ENCODE measurements at regions not wholly inside any gene's neighbourhood (a gene's known extent, or its start where the extent isn't known, plus 50 kb on each side); places are given as distances from the start of the nearest gene placed in this dataset.
"Not testable (repeated sequence)": the region's sequence is repeated elsewhere in the genome, so short reads cannot be mapped to it uniquely, and the experiment has no call there.

DNA sequence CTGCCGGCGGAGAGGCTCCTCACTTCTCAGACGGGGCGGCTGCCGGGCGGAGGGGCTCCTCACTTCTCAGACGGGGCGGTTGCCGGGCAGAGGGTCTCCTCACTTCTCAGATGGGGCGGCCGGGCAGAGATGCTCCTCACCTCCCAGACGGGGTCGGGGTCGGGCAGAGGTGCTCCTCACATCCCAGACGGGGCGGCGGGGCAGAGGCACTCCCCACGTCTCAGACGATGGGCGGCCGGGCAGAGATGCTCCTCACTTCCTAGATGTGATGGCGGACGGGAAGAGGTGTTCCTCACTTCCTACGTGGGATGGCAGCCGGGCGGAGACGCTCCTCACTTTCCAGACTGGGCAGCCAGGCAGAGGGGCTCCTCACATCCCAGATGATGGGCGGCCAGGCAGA is 126.5 kb upstream of the PTPRG start:
- POLR2A ChIA-PET; H3K4me3 Mint-ChIP-seq; H3K27ac Mint-ChIP-seq; DNase-seq; H3K36me3 Mint-ChIP-seq; H3K4me1 Mint-ChIP-seq (ENCODE audit: low read depth); H3K27me3 Mint-ChIP-seq; intact Hi-C loops (cut with micrococcal nuclease); H3K9me3 Mint-ChIP-seq; CTCF ChIA-PET: not testable (repeated sequence)

DNA sequence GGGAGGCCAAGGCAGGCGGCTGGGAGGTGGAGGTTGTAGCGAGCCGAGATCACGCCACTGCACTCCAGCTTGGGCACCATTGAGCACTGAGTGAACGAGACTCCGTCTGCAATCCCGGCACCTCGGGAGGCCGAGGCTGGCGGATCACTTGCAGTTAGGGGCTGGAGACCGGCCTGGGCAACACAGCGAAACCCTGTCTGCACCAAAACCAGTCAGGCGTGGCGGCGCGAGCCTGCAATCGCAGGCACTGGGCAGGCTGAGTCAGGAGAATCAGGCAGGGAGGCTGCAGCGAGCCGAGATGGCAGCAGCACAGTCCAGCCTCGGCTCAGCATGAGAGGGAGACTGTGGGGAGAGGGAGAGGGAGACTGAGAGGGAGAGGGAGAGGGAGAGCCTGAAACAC is 126.0 kb upstream of the PTPRG start:
- CTCF ChIA-PET; intact Hi-C loops (cut with micrococcal nuclease); POLR2A ChIA-PET; H3K36me3 Mint-ChIP-seq; H3K4me1 Mint-ChIP-seq (ENCODE audit: low read depth); H3K4me3 Mint-ChIP-seq; H3K27me3 Mint-ChIP-seq; H3K9me3 Mint-ChIP-seq; DNase-seq; H3K27ac Mint-ChIP-seq: not testable (repeated sequence)

DNA sequence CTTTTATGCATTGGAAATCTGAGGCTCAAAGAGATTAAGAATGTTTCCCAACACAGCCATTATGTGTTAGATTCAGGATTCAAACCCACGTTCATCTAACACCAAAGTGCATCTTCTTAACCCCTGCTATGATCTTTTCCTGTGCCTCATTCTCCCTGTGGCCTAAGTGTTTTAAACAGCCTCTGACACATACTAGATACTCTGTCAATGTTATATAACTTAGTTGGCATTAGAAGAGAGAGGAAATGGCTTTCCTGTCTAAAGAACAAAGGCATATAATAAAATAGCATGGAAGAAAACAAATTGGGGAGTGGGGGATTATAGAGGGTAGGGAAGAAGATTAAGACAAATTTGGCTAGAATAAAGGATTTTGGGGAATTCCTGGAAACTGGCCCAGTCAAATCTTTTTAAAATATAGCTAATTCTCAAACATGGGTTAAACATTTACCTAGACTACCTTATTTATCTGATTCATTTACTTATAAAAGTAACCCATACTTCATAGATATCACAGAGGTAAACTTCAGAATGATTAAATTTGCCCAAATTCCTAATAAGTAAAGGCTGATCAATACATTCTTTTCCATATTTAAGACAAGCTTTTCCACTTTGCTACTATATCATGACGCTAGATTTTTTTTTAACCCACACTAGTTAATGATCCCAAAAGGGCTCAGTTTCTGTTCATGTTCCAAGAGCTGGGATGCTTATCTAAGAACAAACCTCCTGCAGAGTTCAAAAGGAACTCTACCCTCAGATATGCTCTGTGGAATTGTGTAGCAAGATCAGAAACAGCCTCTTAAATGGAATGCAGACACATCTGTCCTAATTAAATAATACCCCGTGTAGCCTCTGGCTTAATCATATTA is 122.9 kb upstream of the PTPRG start:
- ChIA-PET POLR2A (no interaction called here), CTCF (no interaction called here)
- no peak overlapping the region for H3K27ac Mint-ChIP-seq
- no peaks in the 10 kb centered on the region for H3K36me3 Mint-ChIP-seq
- intact Hi-C loops (cut with micrococcal nuclease) = no loop called here
- no peak for DNase-seq
- no peaks in the 10 kb centered on the region for H3K27me3 Mint-ChIP-seq
- no peaks in the 10 kb centered on the region for H3K9me3 Mint-ChIP-seq
- H3K4me1 Mint-ChIP-seq (ENCODE audit: low read depth) = no peaks in the 10 kb centered on the region
- no peak overlapping the region for H3K4me3 Mint-ChIP-seq

DNA sequence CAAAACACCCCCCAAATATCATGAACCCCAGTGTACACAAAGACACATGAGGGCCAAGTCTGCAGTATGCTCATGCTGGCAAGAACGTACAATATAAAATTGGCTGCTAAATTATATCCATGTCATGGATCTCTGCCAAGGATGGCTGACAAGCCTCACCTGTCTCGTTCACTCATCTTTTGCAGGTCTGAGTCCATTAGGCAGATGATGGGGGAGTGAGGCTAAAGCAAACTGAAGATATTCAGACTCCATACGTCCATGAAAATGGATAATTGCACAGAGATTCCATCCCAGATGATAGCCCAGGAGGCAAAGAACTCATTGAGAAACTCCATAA is 122.3 kb upstream of the PTPRG start:
- ChIA-PET POLR2A (no interaction called here), CTCF (no interaction called here)
- intact Hi-C loops (cut with micrococcal nuclease) = no loop called here
- no peaks in the 10 kb centered on the region for H3K27me3 Mint-ChIP-seq
- H3K4me1 Mint-ChIP-seq (ENCODE audit: low read depth) = no peaks in the 10 kb centered on the region
- H3K27ac Mint-ChIP-seq = no peak overlapping the region
- no peaks in the 10 kb centered on the region for H3K36me3 Mint-ChIP-seq
- H3K4me3 Mint-ChIP-seq = no peak overlapping the region
- DNase-seq = no peak
- H3K9me3 Mint-ChIP-seq = no peaks in the 10 kb centered on the region

DNA sequence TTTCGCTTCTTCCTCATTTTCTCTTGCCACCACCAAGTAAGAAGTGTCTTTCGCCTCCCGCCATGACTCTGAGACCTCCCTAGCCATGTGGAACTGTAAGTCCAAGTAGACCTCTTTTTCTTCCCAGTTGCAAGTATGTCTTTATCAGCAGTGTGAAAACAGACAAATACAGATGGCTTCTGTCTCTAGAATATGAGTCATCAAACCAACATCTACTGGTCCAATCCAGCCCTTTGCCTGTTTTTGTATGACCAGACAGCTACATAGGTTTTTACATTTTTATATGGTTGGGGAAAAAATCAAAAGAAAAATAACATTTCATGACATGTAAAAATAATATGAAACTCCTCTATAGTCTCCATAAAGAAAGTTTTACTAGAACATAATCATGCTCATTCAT is 118.7 kb upstream of the PTPRG start:
- no peaks in the 10 kb centered on the region for H3K9me3 Mint-ChIP-seq
- no peaks in the 10 kb centered on the region for H3K36me3 Mint-ChIP-seq
- POLR2A ChIA-PET = no interaction called here
- no peaks in the 10 kb centered on the region for H3K27me3 Mint-ChIP-seq
- CTCF ChIA-PET = no interaction called here
- intact Hi-C loops (cut with micrococcal nuclease) = no loop called here
- no peaks in the 10 kb centered on the region for H3K4me1 Mint-ChIP-seq (ENCODE audit: low read depth)
- H3K27ac Mint-ChIP-seq = no peak overlapping the region
- no peak overlapping the region for H3K4me3 Mint-ChIP-seq
- no peak for DNase-seq

DNA sequence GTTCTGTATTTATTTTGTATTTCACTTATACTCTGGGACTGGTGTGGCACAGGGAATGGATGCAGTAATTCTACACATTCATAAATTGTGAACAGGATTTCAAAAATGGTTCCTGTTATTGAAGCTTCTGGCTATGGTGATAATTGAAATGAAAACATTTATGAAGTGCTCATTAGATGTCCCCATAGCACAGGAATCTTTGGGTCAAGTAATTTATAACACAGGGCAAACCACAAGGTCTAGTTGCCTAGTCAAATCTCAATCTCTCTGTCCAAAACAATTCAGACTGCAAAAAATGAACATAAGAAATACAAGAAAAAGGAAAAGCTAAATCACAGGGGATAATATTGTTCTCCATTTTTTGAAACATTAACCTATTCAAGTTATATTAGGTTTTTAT is 117.5 kb upstream of the PTPRG start:
- Mint-ChIP-seq H3K9me3 (no peaks in the 10 kb centered on the region), H3K4me3 (no peak overlapping the region), H3K27me3 (no peaks in the 10 kb centered on the region), H3K4me1 (ENCODE audit: low read depth) (no peaks in the 10 kb centered on the region), H3K27ac (no peak overlapping the region), H3K36me3 (no peaks in the 10 kb centered on the region)
- ChIA-PET CTCF (interaction anchor here (0.6 kb wide), 1 partner anchor 676 kb away, joined by 3 read pairs; no protein-coding TSS in a partner anchor), POLR2A (interaction anchor here (0.6 kb wide), 1 partner anchor 70 kb away, joined by 3 read pairs; no protein-coding TSS in a partner anchor)
- DNase-seq = no peak
- intact Hi-C loops (cut with micrococcal nuclease) = no loop called here

DNA sequence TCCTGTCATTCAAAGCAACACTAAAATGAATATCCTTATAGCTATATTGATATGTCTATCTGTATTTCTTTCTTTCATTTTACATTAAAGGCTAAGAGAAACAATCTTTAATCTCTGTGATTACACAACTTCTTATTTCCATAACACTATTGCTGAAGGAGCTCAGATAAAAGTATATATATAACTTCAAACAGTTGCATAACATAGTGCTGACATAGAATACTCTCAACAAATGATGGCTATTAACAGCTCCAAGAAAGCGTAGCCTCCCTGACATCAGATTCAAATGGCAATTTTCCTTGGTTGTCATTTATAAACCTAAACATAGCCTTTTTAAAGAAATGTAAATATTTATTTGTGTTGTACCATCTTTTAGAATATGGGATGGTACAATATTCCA is 116.6 kb upstream of the PTPRG start:
- no peaks in the 10 kb centered on the region for H3K27me3 Mint-ChIP-seq
- H3K4me3 Mint-ChIP-seq = no peak overlapping the region
- no peaks in the 10 kb centered on the region for H3K9me3 Mint-ChIP-seq
- ChIA-PET POLR2A (no interaction called here), CTCF (no interaction called here)
- H3K36me3 Mint-ChIP-seq = no peaks in the 10 kb centered on the region
- intact Hi-C loops (cut with micrococcal nuclease) = no loop called here
- no peak overlapping the region for H3K27ac Mint-ChIP-seq
- no peaks in the 10 kb centered on the region for H3K4me1 Mint-ChIP-seq (ENCODE audit: low read depth)
- no peak for DNase-seq

DNA sequence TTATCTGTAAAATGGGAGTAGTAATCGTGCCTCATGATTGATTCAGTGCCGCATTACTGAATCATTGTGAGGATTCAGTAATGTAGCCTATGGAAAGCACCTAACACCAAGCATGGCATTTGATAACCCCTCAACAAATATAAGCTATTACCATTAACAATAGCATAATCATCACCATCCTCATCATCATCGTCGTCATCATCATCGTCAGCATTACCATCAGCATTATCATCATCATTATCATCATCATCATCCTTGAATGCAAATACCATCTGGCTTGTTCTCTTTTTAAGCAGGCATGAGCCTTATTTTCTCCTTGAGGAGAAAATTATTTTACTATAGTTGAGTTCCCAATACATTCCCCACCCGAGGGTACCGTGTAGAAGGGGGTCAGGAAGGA is 115.4 kb upstream of the PTPRG start:
- POLR2A ChIA-PET = no interaction called here
- no peak for DNase-seq
- Mint-ChIP-seq H3K4me1 (ENCODE audit: low read depth) (no peaks in the 10 kb centered on the region), H3K4me3 (no peak overlapping the region), H3K9me3 (no peaks in the 10 kb centered on the region), H3K36me3 (no peaks in the 10 kb centered on the region), H3K27ac (no peak overlapping the region), H3K27me3 (no peaks in the 10 kb centered on the region)
- intact Hi-C loops (cut with micrococcal nuclease) = no loop called here
- CTCF ChIA-PET = no interaction called here

DNA sequence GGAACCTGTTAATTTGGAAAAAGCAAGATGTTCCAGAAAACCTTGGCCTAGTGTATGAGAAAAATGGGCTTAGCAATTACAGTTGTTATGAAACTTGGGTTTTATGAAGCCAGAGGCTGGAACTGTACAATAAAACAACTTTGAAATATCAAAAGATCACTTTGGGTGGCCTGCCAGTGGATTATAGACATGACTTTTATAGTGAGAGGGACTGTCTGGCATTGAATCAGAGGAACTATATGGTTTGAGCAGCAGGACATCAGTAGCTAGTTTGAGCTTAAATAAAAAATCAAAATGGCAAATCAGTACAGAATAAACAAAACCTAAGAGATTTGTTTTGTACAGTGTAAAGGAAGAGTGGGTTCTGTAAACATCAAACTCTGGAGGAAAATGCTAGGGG is 115.0 kb upstream of the PTPRG start:
- intact Hi-C loops (cut with micrococcal nuclease) = no loop called here
- ChIA-PET CTCF (no interaction called here), POLR2A (no interaction called here)
- H3K4me1 Mint-ChIP-seq (ENCODE audit: low read depth) = no peaks in the 10 kb centered on the region
- no peak overlapping the region for H3K27ac Mint-ChIP-seq
- H3K27me3 Mint-ChIP-seq = no peaks in the 10 kb centered on the region
- no peak overlapping the region for H3K4me3 Mint-ChIP-seq
- no peaks in the 10 kb centered on the region for H3K9me3 Mint-ChIP-seq
- no peaks in the 10 kb centered on the region for H3K36me3 Mint-ChIP-seq
- DNase-seq = no peak

DNA sequence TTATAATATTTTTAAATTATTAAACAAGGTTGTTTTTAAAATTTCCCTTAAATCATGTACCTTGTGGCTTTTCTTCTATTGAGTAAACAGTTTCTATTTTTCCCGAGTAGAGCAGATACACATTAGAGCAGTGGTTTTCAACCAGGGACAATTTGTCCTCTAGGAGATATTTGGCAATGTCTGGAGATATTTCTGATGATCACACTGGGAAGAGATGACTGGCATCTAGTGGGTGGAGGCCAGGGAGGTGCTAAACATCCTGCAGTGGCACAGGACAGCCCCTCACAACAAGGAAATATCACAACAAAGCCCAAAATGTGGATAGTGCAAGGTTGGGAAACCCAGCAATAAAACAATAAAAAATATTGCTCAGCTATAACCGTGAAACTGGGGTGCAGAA is 113.0 kb upstream of the PTPRG start:
- ChIA-PET POLR2A (no interaction called here), CTCF (interaction anchor here (0.8 kb wide), 1 partner anchor 32 kb away, joined by 3 read pairs; no protein-coding TSS in a partner anchor)
- H3K9me3 Mint-ChIP-seq = no peaks in the 10 kb centered on the region
- no peaks in the 10 kb centered on the region for H3K36me3 Mint-ChIP-seq
- no peaks in the 10 kb centered on the region for H3K27me3 Mint-ChIP-seq
- H3K4me3 Mint-ChIP-seq = no peak overlapping the region
- H3K27ac Mint-ChIP-seq = no peak overlapping the region
- no peaks in the 10 kb centered on the region for H3K4me1 Mint-ChIP-seq (ENCODE audit: low read depth)
- no peak for DNase-seq
- intact Hi-C loops (cut with micrococcal nuclease) = no loop called here

DNA sequence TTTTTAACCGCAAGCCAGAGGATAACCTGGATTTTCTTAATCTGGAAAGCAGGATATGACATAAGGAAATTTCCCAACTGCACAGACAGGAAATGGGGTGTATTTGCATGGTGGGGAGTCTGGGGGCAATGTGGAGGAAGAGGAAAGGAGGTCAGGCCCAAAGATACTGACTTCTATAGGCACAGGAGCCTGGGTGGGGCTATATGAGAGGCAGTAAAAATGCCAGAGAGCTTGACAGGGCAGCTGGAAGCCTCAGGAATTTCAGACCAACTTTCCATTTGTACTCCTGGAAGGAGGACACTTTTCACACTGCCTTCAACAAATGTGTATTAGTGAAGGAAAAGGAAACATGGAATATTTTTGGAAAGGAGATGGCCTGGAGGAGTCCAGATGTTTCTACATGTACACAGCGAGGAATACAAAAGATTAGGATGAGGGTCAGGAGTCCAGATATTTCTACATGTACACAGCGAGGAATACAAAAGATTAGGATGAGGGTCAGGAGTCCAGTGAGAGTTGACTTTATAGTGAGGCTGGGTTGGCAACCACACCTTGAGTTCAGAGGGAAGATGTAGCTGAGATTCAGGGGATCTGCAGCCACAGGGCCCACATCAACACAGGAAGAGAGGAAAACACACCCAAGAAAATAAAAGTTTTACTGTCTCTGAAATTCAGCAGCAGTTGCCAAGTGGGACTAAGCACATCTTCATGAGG is 111.9 kb upstream of the PTPRG start:
- Mint-ChIP-seq H3K4me3 (no peak overlapping the region), H3K27me3 (no peaks in the 10 kb centered on the region), H3K36me3 (no peaks in the 10 kb centered on the region), H3K9me3 (no peaks in the 10 kb centered on the region), H3K27ac (no peak overlapping the region), H3K4me1 (ENCODE audit: low read depth) (no peaks in the 10 kb centered on the region)
- DNase-seq = no peak
- intact Hi-C loops (cut with micrococcal nuclease) = no loop called here
- POLR2A ChIA-PET = no interaction called here
- CTCF ChIA-PET = no interaction called here

DNA sequence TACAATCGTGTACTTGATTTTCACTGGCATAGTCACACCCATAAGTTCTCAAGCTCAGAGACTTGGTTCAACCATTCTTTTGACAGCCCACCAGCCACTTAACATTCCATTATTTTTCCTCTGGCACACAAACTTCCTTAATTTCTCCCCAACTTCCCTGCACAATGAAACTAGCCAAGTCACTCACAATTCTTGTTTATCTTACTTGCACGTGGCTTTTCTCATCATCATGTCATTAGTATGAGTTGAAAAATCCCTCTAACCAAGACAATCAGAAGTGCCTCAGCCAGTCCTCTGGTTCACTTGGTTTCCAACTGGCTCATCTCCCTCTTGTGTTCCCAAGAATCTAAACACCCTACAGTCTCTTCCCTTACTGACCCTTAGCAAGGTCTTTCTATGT is 110.5 kb upstream of the PTPRG start:
- Mint-ChIP-seq H3K27ac (no peak overlapping the region), H3K4me3 (no peak overlapping the region), H3K9me3 (no peaks in the 10 kb centered on the region), H3K36me3 (no peaks in the 10 kb centered on the region), H3K4me1 (ENCODE audit: low read depth) (no peaks in the 10 kb centered on the region), H3K27me3 (no peaks in the 10 kb centered on the region)
- ChIA-PET CTCF (no interaction called here), POLR2A (no interaction called here)
- intact Hi-C loops (cut with micrococcal nuclease) = no loop called here
- no peak for DNase-seq

DNA sequence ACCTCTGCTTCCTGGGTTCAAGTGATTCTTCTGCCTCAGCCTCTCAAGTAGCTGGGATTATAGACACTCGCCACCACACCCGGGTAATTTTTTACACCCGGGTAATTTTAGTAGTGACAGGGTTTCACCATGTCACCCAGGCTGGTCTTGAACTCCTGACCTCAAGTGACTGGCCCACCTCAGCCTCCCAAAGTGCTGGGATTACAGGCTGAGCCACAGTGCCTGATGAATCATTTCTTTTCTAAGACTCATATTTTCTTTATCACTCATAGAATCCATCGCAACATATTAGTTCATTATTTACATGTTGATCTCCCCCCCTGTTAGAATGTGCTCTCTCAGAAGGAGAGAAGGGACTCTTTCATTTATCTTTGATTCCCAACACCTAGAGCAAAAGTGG is 109.5 kb upstream of the PTPRG start:
- no peaks in the 10 kb centered on the region for H3K4me1 Mint-ChIP-seq (ENCODE audit: low read depth)
- no peaks in the 10 kb centered on the region for H3K9me3 Mint-ChIP-seq
- H3K36me3 Mint-ChIP-seq = no peaks in the 10 kb centered on the region
- CTCF ChIA-PET = no interaction called here
- POLR2A ChIA-PET = no interaction called here
- H3K4me3 Mint-ChIP-seq = no peak overlapping the region
- intact Hi-C loops (cut with micrococcal nuclease) = no loop called here
- no peaks in the 10 kb centered on the region for H3K27me3 Mint-ChIP-seq
- no peak for DNase-seq
- H3K27ac Mint-ChIP-seq = no peak overlapping the region
